Right kidney (tissue), 1 donor: ENCODE measurements at regions not wholly inside any gene's neighbourhood (a gene's known extent, or its start where the extent isn't known, plus 50 kb on each side); places are given as distances from the start of the nearest gene placed in this dataset.
"Not testable (repeated sequence)": the region's sequence is repeated elsewhere in the genome, so short reads cannot be mapped to it uniquely, and the experiment has no call there.

ENCODE experiments used
- DNase-seq: peaks from one replicate; pipeline ENCODE4 v3.0.0-alpha.2; 2016

DNA sequence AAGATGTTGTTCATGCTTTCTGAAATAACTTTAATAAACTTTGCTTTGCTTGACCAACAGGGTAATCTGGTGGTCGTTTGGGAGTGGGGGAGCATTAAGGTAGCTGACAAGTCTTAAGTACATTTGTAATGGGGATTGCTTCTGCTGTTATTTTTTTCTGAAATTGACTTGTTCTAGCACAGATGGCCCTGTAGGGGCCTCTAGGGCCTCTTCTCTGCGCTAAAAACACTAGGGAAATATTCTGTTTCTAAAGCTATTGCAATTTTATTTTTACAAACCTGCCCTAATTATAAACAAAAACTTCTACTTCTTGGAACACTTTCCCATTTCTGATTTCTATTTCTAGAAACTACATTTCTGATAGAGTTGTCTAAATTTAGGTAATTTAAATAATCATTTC lies 191.3 kb upstream of the KCNJ3 start:
- no peak for DNase-seq

DNA sequence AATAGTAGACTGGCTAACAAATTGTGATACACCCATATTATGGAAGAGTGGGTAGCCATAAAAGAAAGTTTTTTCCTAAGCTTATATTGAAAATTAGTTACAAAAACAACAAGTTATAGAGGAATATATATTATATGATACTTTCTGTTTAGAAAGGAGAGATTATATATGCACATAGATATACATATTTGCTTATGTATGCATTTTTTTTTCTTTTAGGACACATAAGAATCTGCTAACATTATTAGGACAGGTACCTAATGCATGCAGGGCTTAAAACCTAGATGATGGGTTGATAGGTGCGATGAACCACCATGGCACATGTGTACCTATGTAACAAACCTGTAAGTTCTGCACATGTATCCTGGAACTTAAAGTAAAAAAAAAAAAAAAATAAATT lies 179.6 kb upstream of the KCNJ3 start:
- no peak for DNase-seq

DNA sequence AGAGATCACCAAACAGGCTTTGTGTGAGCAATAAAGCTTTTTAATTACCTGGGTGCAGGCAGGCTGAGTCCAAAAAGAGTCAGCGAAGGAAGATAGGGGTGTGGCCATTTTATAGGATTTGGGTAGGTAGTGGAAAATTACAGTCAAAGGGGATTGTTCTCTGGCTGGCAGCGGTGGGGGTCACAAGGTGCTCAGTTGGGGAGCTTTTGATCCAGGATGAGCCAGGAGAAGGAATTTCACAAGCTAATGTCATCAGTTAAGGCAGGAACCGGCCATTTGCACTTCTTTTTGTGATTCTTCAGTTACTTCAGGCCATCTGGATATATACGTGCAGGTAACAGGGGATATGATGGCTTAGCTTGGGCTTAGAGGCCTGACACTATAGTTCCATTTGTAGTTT lies 177.5 kb upstream of the KCNJ3 start:
- not testable (repeated sequence) for DNase-seq

DNA sequence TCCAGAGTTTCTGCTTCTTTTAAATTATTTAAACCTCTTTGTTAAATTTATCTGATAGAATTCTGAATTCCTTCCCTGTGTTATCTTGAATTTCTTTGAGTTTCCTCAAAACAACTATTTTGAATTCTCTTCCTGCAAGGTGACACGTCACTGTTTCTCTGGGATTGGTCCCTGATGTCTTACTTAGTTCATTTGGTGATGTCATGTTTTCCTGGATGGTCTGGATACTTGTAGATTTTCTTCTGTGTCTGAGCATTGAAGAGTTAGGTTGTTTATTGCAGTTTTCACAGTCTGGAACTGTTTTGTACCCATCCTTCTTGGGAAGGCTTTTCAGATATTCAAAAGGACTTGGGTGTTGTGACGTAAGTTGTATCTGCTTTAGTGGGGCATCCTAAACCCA lies 172.3 kb upstream of the KCNJ3 start:
- no peak for DNase-seq

DNA sequence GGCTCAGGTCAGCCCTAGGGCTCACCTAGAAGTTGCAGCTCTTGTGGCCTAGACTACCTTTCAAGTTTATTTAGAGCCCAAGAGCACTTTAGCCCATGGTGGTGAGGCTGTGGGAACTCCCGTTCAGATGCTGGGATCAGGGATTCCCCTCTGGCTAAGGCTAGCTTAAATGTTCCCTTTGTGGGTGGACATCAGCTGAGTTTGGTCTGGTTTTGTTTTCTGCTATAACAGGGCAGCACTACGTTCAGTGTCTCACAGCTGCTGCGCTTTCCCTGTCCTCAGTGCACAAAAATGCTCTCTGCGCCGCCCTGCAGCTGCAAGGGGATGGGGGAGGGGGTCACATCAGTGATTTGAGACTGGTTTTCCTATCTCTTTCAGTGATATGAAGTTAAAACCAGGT lies 170.5 kb upstream of the KCNJ3 start:
- DNase-seq, result no peak

DNA sequence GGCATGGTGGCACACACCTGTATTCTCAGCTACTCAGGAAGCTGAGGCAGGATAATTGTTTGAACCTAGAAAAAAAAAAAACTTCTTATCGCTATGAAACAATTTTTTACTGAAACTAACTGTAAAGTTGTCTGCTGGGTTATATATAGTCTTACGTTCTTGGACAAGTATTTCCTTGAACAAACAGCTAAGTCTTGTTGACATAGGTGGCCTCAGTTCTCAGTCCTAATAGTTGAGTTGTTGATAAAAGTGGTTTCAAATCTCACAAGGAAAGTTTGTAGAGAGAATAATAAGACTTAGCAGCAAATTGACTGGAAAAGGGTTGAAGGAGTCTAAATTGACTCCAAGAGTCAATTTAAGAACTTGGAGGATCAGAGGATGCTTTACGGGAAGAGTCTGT lies 166.5 kb upstream of the KCNJ3 start:
- DNase-seq, result no peak

DNA sequence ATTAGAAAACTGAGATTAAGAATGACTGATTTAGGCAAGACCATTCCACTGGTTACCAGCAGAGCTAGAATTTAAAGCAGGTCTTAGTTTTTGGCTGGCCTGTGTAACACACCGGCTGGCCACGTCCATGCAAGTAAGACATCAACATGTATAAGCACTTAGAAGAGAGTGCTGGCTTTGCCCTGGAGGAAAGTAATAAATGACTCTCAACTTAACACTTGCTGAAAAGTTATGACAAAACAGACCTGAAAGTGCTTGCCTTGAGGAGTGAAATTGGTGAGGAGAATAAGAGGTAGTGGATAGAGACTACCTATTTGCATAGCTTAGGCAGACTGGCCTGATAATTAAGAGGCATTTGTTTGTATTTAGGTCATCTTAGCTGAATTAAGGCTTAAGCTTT lies 165.7 kb upstream of the KCNJ3 start:
- DNase-seq, result no peak

DNA sequence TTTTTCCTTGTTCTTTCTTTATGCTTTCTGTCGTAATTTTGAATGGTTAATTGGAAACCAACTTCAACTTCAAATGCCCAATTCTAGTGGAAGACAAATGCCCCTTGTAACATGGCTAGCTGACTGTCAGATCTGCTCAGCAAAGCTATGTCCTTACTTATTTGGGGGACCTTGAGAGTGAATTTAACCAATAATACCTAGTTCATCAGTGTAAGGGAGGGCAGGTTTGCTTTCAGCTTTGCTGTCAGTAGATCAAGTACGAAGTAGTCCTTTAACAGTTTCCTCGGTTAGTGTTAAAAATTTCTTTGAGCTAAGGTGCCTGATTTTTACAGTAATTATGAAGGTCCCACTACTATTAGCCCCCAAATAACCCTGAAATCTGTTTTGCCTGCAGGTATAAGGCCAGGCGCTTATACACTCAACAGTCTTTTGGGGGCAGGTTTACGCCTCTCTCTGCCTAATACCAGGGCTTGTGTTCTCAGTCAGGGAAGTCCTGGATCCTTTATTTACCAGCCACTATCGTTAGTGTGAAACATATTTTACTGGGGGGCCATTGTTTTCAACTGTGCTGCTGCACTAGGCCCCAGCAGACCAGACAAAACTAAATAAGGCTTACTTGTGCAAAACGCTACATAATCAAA lies 165.1 kb upstream of the KCNJ3 start:
- no peak for DNase-seq

DNA sequence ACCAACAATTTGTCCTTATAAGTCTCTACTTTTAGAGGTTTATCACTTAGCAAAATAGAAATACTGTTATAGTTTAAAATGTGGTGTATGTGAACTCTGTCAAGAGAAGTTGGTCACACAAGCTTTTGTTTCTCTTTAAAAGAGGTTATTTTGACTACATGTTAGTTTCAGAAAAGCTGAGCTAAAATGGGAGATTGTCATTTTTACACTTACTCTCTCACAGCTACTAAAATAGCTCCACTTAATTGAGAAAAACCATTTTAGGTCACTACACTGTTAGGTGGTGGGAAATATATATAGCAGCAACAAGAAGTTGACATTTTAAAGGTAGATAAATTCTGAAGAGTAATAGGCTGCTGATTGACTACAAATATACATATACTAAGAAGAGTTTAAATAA lies 161.5 kb upstream of the KCNJ3 start:
- no peak for DNase-seq

DNA sequence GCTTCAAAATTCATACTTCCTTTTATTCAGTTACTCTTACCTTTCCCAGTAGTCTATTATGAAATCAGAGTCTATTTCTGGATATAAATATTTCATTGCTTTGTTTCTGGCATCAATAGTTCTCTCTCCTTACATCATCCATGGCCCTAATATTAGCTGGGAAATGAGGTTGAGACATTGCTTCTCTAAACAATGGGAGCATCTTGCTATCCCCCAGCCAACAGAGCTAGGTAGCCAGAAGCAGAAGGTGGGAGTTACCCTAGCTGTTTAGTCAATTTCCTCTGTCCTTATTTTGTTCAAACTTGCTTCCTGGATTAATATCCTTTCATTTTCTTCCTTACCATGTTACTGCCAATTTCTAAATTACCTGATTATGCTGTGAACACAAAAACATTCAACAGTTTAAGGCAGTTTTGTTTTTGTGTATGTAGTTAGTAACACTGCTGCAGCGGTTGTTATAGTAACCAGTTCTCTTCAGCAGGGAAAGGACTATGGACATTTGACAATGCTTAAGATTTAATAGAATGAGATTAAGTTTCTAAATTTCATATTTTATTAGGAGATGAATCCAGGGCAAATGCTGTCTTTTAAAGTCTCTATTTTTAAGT lies 160.5 kb upstream of the KCNJ3 start:
- no peak for DNase-seq

DNA sequence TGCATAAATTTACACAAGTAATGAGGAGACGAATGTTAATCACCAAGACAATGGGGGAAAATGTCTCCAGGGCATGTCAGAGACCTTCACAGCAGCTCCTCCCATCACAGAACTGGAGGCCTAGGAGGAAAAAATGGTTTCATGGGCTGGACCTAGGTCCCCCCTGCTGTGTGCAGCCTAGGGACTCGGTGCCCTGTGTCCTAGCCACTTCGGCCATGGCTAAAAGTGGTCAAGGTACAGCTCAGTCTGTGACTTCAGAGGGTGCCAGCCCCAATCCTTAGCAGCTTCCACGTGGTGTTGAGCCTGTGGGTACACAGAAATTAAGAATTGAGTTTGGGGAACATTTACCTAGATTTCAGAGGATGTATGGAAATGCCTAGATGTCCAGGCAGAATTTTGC lies 152.2 kb upstream of the KCNJ3 start:
- DNase-seq, result no peak

DNA sequence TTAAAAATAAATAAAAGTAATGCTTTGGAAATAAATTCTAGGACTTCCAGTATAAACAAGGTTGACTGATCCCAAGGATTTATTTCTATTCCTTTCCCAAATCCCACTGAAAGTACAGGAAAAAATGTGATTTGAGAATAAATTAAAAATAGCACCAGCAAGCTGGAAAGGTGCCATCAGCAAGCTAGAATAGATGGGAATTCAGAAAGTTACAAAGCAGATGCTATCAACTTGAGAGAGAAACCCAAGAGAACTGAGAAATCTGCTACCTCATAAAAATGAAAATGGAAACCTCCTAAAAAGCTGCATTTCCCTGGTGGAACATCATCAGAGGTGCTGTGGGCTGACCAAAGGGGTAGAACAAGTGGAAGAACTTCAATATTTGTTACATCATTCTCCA lies 148.6 kb upstream of the KCNJ3 start:
- DNase-seq, result no peak

DNA sequence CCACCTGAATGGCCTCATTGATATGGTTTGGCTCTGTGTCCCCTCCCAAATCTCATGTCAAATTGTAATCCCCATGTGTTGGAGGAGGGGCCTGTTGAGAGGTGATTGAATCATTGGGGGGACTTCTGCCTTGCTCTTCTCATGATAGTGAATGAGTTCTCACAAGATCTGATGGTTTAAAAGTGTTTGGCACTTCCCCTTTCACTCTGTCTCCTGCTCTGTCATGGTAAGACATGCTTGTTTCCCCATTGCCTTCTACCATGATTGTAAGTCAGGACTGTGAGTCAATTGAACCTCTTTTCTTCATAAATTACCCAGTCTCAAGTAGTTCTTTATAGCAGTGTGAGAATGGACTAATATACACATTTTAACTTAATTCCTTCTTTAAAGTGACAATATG lies 146.8 kb upstream of the KCNJ3 start:
- DNase-seq, result no peak

DNA sequence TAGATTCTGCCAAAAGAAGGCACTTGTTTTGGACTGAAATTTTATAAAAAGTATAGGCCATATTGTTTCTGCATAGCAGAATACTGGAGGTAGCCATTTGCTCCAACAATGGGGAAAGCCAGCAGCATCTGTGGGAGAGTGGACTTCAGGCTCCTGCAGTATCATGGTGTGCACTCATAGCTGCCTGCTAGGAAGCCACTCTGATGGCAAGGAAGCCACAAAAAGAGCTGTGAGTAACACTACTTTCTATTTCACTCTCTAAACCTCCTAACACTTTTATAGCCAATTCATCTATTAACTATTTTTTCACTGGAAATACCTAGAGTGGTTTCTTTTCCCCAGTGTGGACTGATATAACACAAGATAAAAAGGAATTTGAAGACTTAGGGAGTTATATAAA lies 144.4 kb upstream of the KCNJ3 start:
- no peak for DNase-seq

DNA sequence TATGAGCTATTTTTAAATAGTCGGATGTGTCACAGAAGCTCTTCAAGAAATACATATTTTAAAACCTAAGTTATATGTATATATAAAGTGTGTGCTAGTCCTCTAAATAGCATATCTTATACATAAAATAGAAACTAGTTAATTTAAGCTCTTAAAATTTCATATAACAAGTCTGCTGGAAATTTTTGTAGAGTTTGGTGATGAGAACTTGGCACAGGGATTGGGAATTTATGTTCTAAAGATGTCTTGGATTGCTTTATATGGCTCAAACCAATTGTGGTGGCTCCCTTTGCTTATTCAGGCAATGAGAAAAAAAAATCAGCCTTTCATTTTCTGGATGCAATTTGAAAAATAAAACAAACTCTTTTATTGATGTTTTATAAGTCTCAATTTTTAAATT lies 142.8 kb upstream of the KCNJ3 start:
- DNase-seq, result no peak

DNA sequence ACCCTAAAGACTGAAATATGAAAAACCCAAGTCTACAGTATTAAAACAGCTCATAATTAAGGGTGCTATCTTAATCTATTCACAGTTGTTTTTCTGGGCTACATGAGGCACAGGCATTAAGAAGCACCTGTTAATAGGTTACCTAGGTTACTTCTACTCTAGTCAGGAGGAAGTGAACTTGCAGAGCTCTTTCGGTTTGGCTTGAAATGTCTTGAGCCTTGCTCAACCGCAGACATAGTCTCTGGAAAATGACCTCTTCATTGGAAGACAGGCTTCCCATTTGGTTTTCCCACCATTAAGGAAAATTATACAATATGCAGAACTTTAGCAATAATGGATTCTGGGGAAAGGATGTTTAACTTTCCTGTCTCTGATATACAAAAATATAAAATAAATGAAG lies 142.3 kb upstream of the KCNJ3 start:
- DNase-seq, result no peak

DNA sequence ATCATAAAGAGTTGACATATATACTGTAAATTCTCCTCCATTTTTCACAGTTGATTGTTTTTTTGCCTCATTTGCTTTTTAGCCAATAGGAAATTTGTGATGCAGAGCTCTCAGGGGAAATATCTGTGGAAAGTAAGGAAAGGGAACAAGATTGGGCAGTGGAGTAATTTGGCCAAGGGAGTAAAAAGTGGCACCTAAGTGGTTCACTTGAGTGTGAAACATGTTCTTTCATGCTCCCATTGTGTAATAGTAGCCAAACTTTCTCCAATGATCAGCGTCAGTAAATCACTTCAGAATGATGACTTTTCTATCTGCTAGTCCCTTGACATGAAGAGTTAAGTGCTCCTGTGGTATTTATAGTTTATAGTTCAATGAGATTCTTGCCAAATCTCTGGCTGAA lies 141.9 kb upstream of the KCNJ3 start:
- no peak for DNase-seq

DNA sequence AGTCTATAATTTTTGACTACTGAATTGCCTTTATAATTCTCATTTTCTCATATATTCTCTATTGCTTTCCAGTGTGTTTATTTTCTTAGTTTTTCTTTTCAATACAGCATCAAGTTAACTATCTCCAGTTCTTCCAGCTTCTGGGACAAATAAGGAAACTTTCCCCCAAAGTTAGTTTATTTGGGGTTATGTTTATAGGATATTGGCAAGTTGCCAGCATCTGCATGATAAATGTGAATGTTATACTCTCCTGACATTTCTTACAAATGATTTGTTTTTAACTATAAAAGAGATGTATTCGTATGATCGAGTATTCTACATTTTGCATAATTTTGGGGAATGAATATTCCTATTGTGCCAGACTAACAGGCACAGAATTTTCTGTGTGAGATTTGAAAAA lies 140.6 kb upstream of the KCNJ3 start:
- DNase-seq, result no peak

DNA sequence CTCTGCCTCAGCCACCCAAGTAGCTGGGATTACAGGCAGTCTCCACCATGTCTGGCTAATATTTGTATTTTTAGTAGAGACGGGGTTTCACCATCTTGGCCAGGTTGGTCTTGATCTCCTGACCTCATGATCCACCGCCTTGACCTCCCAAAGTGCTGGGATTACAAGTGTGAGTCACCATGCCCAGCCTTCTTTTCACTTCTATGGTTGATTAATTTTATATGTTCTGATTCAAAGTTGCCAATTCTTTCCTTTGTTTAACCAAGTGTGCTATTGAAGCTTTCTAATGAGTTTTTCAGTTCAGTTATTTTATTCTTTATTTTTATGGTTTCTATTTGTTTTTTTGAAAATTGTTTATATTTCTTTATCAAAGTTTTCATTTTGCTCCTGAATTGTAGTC lies 133.1 kb upstream of the KCNJ3 start:
- no peak for DNase-seq

DNA sequence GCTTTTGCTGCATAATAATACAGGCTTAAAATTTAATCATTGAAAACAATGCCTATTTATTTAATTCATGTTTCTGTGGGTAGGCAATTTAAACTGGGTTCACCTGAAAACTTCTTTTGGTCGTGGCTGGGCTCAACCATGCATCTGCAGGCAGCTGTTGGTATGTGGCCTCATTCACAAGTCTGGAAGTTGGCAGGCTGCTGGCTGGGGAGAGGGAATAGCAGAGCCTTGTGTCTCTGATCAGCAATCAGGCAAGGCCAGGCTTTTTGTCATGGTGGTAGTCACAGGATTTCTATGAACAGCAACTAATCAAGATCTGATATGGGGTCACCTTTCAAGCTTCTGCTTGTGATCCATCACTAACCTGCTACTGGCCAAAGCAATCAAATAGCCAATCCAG lies 130.1 kb upstream of the KCNJ3 start:
- no peak for DNase-seq

DNA sequence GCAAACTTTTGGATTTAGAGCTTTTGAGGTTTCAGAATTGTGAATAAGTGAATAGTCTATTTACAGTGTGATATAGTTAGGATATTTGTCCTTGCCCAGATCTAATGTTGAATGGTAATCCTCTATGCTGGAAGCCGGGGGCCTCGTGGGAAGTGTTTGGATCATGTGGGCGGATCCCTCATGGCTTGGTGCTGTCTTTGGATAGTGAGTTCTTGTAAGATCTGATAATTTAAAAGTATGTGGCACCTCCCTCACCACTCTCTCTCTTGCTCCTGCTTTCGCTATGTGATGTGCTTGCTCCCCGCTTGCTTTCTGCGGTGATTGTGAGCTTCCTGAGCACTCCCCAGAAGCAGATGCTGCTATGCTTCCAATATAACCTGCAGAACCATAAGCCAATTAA lies 128.0 kb upstream of the KCNJ3 start:
- DNase-seq, result no peak

DNA sequence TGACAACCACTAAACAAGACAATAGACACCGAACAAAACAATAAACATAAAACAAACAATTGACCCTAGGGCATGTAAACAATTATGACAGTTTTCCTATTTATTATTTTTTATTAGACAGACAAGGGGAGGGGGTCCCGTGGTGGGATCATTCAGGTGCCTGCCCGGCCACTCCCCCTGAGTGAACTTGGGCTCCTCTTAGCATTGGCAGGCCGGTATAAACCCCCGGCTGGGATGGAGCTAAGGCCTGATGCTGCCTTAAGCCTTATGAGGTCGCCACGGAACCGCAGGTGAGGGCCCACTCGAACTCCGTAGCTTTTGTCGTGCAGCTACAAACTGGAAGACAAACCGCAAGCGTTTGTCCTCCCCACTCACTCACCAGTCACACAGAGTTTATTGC lies 121.8 kb upstream of the KCNJ3 start:
- DNase-seq, result not testable (repeated sequence)

DNA sequence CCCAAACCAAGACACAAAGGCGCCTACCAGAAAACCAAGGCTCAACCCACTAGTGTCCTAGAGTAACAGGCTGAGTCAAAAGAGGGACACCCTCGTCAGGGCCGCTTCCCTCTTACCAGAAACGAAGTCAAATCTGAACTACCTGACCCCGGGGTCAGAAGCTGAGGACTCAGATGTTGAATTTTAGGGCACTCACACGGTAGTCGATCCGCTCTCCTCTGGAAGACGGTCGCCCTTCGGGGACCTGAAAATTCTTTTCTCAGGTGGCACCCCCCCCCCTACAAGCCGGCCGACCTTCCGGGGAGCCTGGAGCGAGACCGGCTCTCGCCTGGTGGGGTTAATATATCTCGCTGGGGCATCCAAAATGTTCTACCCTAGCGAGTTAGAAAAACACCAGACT lies 121.1 kb upstream of the KCNJ3 start:
- DNase-seq, result no peak

DNA sequence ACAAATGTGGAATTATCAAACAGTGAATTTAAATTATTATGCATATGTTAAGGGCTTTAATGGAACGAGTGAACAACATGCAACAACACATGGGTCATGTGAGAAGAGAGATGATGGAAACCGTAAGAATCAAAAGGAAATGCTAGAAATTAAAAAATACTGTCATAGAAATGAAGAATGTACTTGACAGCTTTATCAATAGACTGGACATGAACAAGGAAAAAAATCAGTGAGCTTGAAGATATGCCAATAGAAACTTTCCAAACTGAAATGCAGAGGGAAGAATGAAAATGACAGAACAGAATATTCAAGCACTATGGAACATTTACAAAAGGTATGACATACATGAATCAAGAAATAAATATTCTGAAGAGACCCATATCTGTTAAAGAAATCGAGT lies 117.7 kb upstream of the KCNJ3 start:
- DNase-seq, result no peak

DNA sequence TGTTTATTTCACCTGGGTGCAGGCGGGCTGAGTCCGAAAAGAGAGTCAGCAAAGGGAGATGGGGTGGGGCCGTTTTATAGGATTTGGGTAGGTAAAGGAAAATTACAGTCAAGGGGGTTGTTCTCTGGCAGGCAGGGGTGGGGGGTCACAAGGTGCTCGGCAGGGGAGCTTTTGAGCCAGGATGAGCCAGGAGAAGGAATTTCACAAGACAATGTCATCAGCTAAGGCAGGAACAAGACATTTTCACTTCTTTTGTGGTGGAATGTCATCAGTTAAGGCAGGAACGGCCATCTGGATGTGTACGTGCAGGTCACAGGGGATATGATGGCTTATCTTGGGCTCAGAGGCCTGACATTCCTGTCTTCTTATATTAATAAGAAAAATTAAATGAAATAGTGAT lies 115.8 kb upstream of the KCNJ3 start:
- DNase-seq, result not testable (repeated sequence)
